Activated naive CD4-positive, alpha-beta T cell treated with anti-CD3 and anti-CD28 coated beads for 36 hours (primary cell): ENCODE measurements at regions not wholly inside any gene's neighbourhood (a gene's known extent, or its start where the extent isn't known, plus 50 kb on each side); places are given as distances from the start of the nearest gene placed in this dataset.
"Not testable (repeated sequence)": the region's sequence is repeated elsewhere in the genome, so short reads cannot be mapped to it uniquely, and the experiment has no call there.

ENCODE experiments used
- CTCF ChIA-PET: fragments of 350-600 bp; sonication (Branson Sonifier 250); formaldehyde crosslinking; loops from one replicate; lab custom pipeline; 2021; ENCODE audit warnings: antibody characterized with exemption; lab: Charles Lee
- DNase-seq: peaks from one replicate; pipeline ENCODE4 v3.0.0-alpha.2; 2020
- H3K27ac Mint-ChIP-seq: one replicate; pipeline ENCODE4 v1.8.0; 2021; ENCODE audit warnings: mild to moderate bottlenecking, mixed read lengths
- H3K27me3 Mint-ChIP-seq: one replicate; pipeline ENCODE4 v1.8.0; 2021; ENCODE audit warnings: low read depth, mixed read lengths
- H3K36me3 Mint-ChIP-seq: one replicate; pipeline ENCODE4 v1.8.0; 2021; ENCODE audit warnings: low read depth, mixed read lengths
- H3K4me1 Mint-ChIP-seq: one replicate; pipeline ENCODE4 v1.8.0; 2021; ENCODE audit warnings: low read depth, mixed read lengths
- H3K4me3 Mint-ChIP-seq: one replicate; pipeline ENCODE4 v1.8.0; 2021; ENCODE audit warnings: mild to moderate bottlenecking, moderate library complexity, mixed read lengths
- H3K9me3 Mint-ChIP-seq: one replicate; pipeline ENCODE4 v1.8.0; 2021; ENCODE audit warnings: mixed read lengths
- intact Hi-C: fragments of 100-400 bp; cut with micrococcal nuclease; formaldehyde crosslinking; loops from one replicate; pipeline ENCODE4 v1.15.1; 2023

- H3K27me3 Mint-ChIP-seq: no peaks in the 10 kb centered on the region
- CTCF ChIA-PET: no interaction called here
- H3K27ac Mint-ChIP-seq: no peak overlapping the region
- no peaks in the 10 kb centered on the region for H3K36me3 Mint-ChIP-seq
- no peaks in the 10 kb centered on the region for H3K4me1 Mint-ChIP-seq
- no peak overlapping the region for H3K4me3 Mint-ChIP-seq
- intact Hi-C loops: no loop called here
- DNase-seq: no peak
- H3K9me3 Mint-ChIP-seq: no peaks in the 10 kb centered on the region
Measured at GRCh38 chr16:14384745-14385144, 245.3 kb downstream of the PARN start.

GRCh38 chr16:14383844-14384243, 246.2 kb downstream of the PARN start:
- intact Hi-C loops, CTCF ChIA-PET, H3K4me3 Mint-ChIP-seq, H3K36me3 Mint-ChIP-seq, H3K4me1 Mint-ChIP-seq, H3K27me3 Mint-ChIP-seq, DNase-seq, H3K27ac Mint-ChIP-seq, H3K9me3 Mint-ChIP-seq: not testable (repeated sequence)

GRCh38 chr16:14378689-14379467, 251.2 kb downstream of the PARN start:
- Mint-ChIP-seq H3K9me3 (no peaks in the 10 kb centered on the region), H3K4me1 (peaks cover 3% of the 10 kb centered on the region), H3K27me3 (no peaks in the 10 kb centered on the region), H3K4me3 (no peak overlapping the region), H3K36me3 (no peaks in the 10 kb centered on the region), H3K27ac (no peak overlapping the region)
- CTCF ChIA-PET: no interaction called here
- no peak for DNase-seq
- intact Hi-C loops: no loop called here

- Mint-ChIP-seq H3K27me3 (no peaks in the 10 kb centered on the region), H3K4me3 (no peak overlapping the region), H3K36me3 (no peaks in the 10 kb centered on the region), H3K27ac (no peak overlapping the region), H3K9me3 (no peaks in the 10 kb centered on the region), H3K4me1 (peaks cover 3% of the 10 kb centered on the region)
- intact Hi-C loops: no loop called here
- no peak for DNase-seq
- CTCF ChIA-PET: no interaction called here
Measured at GRCh38 chr16:14378131-14378551, 251.9 kb downstream of the PARN start.

GRCh38 chr16:14377326-14377725, 252.7 kb downstream of the PARN start:
- no peaks in the 10 kb centered on the region for H3K9me3 Mint-ChIP-seq
- no peak for DNase-seq
- no peaks in the 10 kb centered on the region for H3K27me3 Mint-ChIP-seq
- H3K36me3 Mint-ChIP-seq: no peaks in the 10 kb centered on the region
- peaks cover 3% of the 10 kb centered on the region for H3K4me1 Mint-ChIP-seq
- intact Hi-C loops: no loop called here
- no peak overlapping the region for H3K4me3 Mint-ChIP-seq
- CTCF ChIA-PET: no interaction called here
- no peak overlapping the region for H3K27ac Mint-ChIP-seq

- CTCF ChIA-PET: no interaction called here
- H3K4me1 Mint-ChIP-seq: peaks cover 3% of the 10 kb centered on the region
- H3K36me3 Mint-ChIP-seq: no peaks in the 10 kb centered on the region
- no peak for DNase-seq
- no peak overlapping the region for H3K27ac Mint-ChIP-seq
- H3K9me3 Mint-ChIP-seq: no peaks in the 10 kb centered on the region
- no peaks in the 10 kb centered on the region for H3K27me3 Mint-ChIP-seq
- intact Hi-C loops: no loop called here
- no peak overlapping the region for H3K4me3 Mint-ChIP-seq
Measured at GRCh38 chr16:14375132-14375491, 254.9 kb downstream of the PARN start.

- CTCF ChIA-PET: no interaction called here
- intact Hi-C loops: no loop called here
- H3K27me3 Mint-ChIP-seq: no peaks in the 10 kb centered on the region
- no peak overlapping the region for H3K4me3 Mint-ChIP-seq
- H3K36me3 Mint-ChIP-seq: no peaks in the 10 kb centered on the region
- H3K4me1 Mint-ChIP-seq: peaks cover 3% of the 10 kb centered on the region
- DNase-seq: no peak
- no peak overlapping the region for H3K27ac Mint-ChIP-seq
- H3K9me3 Mint-ChIP-seq: no peaks in the 10 kb centered on the region
Measured at GRCh38 chr16:14374451-14375131, 255.5 kb downstream of the PARN start.

- Mint-ChIP-seq H3K4me1 (peaks cover 5% of the 10 kb centered on the region), H3K27ac (no peak overlapping the region), H3K9me3 (no peaks in the 10 kb centered on the region), H3K4me3 (no peak overlapping the region), H3K36me3 (no peaks in the 10 kb centered on the region), H3K27me3 (no peaks in the 10 kb centered on the region)
- DNase-seq: no peak
- intact Hi-C loops: no loop called here
- CTCF ChIA-PET: interaction anchor here (0.6 kb wide), 1 partner anchor 47 kb away, joined by 5 read pairs; no protein-coding TSS in a partner anchor
Measured at GRCh38 chr16:14373896-14374295, 256.2 kb downstream of the PARN start.

GRCh38 chr16:14373406-14373805, 256.7 kb downstream of the PARN start:
- Mint-ChIP-seq H3K4me1 (peaks cover 5% of the 10 kb centered on the region), H3K9me3 (no peaks in the 10 kb centered on the region), H3K27me3 (no peaks in the 10 kb centered on the region), H3K36me3 (no peaks in the 10 kb centered on the region), H3K27ac (no peak overlapping the region), H3K4me3 (no peak overlapping the region)
- CTCF ChIA-PET: interaction anchor here (0.6 kb wide), 1 partner anchor 46 kb away, joined by 5 read pairs; no protein-coding TSS in a partner anchor
- intact Hi-C loops: no loop called here
- DNase-seq: no peak

GRCh38 chr16:14372471-14372870, 257.6 kb downstream of the PARN start:
- Mint-ChIP-seq H3K36me3 (no peaks in the 10 kb centered on the region), H3K27me3 (no peaks in the 10 kb centered on the region), H3K4me3 (no peak overlapping the region), H3K4me1 (peaks cover 2% of the 10 kb centered on the region), H3K9me3 (no peaks in the 10 kb centered on the region), H3K27ac (no peak overlapping the region)
- no peak for DNase-seq
- intact Hi-C loops: no loop called here
- CTCF ChIA-PET: no interaction called here

GRCh38 chr16:14371778-14372431, 258.2 kb downstream of the PARN start:
- intact Hi-C loops: no loop called here
- no peak overlapping the region for H3K27ac Mint-ChIP-seq
- no peak overlapping the region for H3K4me3 Mint-ChIP-seq
- H3K36me3 Mint-ChIP-seq: no peaks in the 10 kb centered on the region
- peaks cover 2% of the 10 kb centered on the region for H3K4me1 Mint-ChIP-seq
- CTCF ChIA-PET: no interaction called here
- DNase-seq: no peak
- H3K9me3 Mint-ChIP-seq: no peaks in the 10 kb centered on the region
- H3K27me3 Mint-ChIP-seq: no peaks in the 10 kb centered on the region

- intact Hi-C loops: no loop called here
Measured at GRCh38 chr16:14370736-14371234, 259.3 kb downstream of the PARN start.

More at GRCh38 chr16:14370736-14371234, 259.3 kb downstream of the PARN start:
- H3K27ac Mint-ChIP-seq: no peak overlapping the region
- DNase-seq: no peak
- no peaks in the 10 kb centered on the region for H3K9me3 Mint-ChIP-seq
- no peak overlapping the region for H3K4me3 Mint-ChIP-seq
- peaks cover 2% of the 10 kb centered on the region for H3K4me1 Mint-ChIP-seq
- H3K27me3 Mint-ChIP-seq: no peaks in the 10 kb centered on the region
- no peaks in the 10 kb centered on the region for H3K36me3 Mint-ChIP-seq
- CTCF ChIA-PET: interaction anchor here (0.5 to 0.6 kb wide), 2 partner anchors 48 to 298 kb away, joined by 3 to 4 read pairs; no protein-coding TSS in a partner anchor
